ENCODE measurements at regions not wholly inside any gene's neighbourhood (a gene's known extent, or its start where the extent isn't known, plus 50 kb on each side); places are given as distances from the start of the nearest gene placed in this dataset.

DNA sequence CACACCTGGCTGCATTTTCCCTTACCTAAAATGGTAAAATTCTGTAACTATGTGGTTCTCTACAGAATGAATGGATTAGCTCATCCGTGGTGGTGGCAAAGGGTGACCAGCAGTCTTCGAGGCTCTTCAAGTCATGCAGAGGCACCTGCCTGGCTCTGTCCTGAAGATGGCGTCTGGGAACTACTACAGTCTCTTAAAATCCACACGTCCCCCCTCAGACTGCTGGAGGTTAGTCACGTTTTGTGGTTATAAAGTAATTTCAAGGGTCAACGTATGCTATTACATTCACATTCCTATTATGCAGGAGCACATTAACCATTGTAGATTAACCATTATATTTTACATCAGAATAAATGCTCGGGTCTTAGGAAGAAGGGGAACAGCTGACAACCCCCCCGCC lies 616.7 kb downstream of the GALR1 start:
- DNase-seq, result no peak

DNA sequence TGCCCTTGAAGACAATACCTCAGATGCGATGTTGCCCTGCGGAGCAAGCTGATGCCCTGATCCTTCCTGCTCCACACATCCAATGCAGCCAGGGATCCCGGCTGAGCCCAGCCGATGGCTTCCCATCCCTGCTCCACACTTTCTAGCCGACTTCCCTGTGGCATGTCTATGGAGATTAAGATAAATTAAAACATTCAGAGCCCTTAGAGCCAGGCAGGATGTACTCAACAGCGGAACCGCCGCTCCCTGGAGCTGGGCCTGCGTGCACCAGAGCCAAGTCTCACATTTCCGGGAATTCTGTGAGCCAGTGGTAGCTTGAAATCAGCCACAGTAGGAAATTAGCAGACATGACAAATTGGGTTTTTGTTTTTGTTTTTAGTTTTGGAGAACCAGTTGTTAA lies 620.6 kb downstream of the GALR1 start:
- no peak for DNase-seq

DNA sequence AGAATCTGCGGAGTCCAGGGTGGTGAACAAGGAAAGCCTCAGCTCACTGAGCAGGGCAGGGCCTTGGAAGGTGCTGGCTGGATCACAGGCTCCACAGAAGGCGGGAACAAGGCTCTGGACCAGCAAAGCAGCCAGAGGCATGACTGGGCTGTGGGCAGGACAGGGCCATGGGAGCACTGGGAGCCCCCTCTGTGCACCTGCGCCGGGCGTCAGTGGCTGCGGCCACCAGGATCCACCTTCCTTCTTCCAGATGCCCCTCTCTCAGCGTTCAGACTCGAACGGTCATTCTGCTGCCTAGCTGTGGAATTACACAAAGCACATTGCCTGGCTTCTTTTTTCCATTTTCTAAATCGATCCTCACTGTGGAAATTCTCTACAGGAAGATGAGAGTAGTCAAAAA lies 621.2 kb downstream of the GALR1 start:
- DNase-seq, result no peak

DNA sequence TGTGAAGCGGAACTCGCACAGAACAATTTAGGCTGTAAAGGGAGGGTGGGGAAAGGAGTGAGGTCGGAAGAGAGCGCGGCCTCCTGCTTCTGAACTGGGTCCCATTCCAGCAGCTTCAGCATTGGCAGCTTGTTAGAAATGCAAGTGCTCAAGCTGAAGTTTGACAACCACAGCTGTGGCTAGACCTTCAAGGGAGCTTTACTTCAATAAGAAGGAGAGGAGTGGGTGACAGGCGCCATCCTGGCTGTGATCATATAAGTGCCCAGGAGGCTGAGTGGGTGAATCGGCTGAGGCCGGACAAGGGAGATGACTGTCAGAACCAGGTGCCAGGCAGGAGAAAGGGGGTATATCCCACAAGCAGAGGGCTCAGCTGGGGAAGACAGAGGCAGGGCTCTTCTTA lies 622.5 kb downstream of the GALR1 start:
- no peak for DNase-seq

DNA sequence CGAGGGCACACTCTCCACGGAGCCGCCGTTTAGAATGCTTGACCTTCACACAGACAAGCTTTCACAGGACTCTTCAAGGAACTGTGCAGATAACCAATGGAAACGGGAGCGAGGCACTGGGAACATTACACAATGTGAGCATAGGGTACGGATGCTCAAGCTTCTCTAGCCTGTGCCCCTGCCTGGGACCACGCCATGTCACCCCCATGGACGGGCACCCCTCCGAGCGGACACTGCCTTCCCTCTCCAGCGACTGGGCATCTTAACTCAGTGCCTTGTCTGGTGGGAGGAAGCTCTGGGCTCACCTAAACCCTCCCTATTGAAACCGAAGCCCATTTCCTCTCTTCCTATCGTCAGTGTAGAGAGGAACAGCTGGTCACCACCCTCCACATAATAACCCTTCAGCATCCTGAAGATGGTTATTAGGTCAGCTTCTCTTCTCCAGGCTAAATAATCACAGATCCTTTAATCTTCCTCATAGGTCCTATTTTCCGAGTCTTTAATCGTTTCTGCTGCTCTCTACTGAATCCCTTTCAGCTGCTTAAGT lies 626.7 kb downstream of the GALR1 start:
- DNase-seq, result no peak

DNA sequence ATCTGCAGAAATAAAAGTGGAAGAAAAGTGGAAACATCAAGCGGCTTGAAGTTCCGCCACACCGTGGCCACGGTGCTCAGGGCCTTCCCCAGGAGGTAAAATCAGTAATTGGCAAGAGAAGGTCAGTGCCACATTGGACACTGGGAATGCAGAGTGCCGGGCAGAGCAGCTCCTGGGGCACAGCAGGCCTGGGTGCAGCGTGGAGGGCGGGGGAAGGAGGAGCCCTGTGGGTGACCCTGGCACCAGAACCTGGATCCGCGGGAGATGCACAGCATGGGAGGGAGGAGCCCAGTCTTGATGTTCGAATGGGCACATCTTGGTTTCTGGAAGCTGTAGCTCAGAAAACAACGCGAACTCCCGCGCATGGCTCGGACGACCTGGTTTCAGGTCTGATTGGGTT lies 630.2 kb downstream of the GALR1 start:
- DNase-seq, result no peak

DNA sequence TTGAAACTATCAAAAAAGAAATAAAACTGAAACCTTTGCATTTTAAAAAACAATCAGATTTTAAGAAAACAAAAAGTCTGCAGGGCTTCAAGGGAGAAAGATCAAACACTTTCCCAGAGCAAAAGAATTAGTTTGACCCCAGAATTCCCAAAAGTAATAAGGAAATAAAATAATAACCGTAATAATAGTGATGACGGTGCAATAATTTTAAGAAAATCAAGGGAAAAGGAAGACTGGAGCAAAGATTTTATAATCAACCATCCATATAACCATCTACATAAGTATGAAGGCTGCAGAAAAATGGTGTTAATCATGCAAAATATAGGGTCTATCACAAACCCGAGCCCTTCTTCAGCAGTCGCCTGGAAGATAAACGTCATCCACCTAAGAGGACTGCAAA lies 634.8 kb downstream of the GALR1 start:
- no peak for DNase-seq

DNA sequence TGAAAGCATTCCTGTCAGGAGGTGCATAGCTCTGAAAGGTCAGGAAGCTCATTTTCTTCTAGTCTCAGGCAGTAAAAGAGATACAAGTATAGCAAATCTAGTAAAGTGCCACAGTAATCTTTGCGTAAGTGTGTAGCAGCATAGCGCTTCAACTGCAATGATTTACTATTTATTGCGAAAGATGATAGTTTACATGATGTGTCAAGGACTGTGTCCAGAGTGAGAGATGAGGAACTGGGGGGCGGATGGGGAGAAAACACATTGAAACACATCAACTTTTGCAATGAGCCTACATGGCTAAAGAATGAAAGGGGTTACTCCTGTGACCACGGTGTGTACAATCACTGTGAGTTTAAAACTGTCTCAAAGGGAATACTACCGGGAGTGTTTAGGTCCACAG lies 644.4 kb downstream of the GALR1 start:
- no peak for DNase-seq

DNA sequence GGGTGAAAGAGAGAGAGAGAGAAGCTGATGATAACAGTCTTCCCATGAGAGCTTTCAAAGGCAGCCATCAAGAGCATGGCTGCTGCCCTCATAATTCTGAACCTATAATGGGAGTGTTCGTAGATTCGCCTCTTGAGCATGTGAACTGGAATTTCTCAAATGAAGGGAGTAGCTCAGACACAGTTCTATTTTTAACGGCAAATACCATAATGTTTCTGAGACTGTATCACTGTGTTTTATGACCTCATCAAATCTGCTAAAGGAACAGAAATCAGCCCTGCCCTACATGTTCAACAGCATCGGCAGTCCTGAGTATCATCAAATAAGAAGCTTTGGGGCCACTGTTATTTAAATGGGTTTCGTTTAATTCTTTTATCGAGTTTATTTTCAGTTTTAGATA lies 645.6 kb downstream of the GALR1 start:
- DNase-seq, result no peak

DNA sequence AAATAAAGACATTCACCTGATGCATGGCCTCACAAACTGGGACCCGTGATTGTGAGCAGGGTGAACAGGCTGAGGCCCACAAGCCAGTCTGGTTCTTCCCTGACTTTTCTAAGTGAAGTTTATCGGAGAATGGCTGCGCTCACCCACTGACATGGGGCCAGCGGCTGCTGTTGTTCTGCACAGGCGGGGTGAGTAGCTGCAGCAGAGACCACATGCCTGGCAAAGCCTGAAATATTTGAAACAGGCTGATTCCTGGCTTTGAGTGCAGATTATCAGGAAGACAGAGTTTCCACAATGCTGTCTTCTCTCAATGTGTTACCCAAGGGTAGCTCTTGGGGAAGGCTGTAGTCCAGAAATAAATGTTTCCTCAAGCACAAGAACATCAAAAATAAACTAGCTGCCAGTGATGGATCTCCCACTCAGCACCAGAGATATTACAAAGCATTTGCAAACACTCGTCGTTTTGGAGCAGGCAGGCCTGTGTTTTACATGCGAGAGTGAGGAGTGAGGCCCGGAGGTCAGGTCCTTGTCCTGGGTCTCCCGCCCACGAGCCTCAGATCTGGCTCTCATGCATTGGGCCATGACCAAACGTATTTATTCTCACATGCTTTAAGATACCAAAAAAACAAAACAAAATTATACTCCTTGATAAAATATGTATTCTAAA lies 647.1 kb downstream of the GALR1 start:
- DNase-seq, result no peak

DNA sequence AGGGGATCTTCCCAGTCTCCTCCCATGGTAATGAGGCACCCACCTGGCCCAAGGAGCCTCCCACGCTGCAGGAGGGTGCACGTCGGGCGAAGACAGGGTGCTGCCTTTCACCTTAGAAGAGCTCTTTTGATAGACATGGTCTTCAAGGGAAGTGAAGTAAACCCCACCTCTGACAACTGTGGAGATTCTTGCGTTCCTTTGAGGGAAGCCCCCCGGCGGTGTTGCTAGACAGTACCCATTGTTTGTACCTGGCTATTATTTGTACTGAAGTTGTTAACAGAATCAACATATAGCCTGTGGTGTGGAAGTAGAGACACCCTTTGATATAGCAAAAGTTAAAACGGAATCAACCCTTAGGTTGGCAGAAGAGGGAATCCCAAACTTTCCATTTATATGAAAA lies 648.0 kb downstream of the GALR1 start:
- no peak for DNase-seq

DNA sequence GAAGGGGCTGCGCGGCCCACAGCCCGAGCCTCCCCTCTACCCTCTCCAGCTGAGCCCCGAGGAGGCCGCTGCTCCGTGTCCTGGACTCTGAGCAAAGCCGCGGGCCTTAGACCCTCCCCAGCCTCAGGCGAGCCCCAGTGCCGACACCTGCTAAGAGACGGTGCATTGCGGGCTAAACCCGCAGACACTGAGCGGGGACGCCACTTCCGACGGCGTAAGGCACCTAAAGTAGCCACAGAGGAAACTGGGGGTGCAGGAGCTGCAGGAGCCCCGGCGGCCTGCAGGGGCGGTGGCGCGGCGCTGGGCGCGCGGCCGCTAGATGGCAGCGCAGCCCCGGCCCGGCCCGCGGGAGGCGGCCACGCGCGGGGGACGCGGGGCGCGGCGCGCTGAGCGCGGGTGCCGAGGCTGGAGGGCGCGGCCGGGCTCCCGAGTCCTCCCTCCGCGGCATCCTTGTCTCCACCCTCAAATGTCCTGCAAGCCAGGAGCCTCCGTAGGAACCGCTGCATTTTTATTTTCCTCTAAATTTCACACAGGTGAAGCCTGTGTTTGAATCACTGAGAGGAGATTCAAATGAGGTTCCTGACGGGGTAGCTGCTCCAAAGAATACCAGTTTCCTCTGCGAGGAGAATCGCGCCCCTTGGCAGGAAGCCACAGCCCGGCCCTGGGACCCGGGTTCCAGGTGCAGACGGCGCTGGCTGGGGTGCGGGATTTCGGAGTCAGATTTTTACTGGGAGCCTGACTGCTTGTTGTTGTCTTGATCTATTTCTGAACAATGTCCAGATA lies 650.5 kb downstream of the GALR1 start:
- no peak for DNase-seq

DNA sequence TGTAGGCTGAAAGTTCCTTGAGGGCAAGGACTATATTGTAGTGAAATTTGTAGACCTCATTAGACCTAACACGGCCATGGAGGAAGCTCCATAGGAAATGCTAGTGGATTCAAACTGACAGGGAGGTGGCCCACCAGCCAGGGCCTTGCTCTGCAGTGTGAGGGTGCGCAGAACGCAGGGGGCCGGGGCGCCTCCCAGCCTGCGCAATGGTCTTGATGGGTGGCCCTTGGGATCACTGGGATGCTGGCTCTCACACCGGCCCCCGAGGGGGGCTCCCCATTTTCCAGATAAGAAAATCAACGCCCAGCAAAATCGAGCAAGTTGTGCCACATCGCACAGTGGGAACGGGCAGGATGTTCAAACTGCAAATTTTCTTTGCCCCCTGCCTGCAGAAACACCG lies 655.4 kb downstream of the GALR1 start:
- DNase-seq, result no peak

DNA sequence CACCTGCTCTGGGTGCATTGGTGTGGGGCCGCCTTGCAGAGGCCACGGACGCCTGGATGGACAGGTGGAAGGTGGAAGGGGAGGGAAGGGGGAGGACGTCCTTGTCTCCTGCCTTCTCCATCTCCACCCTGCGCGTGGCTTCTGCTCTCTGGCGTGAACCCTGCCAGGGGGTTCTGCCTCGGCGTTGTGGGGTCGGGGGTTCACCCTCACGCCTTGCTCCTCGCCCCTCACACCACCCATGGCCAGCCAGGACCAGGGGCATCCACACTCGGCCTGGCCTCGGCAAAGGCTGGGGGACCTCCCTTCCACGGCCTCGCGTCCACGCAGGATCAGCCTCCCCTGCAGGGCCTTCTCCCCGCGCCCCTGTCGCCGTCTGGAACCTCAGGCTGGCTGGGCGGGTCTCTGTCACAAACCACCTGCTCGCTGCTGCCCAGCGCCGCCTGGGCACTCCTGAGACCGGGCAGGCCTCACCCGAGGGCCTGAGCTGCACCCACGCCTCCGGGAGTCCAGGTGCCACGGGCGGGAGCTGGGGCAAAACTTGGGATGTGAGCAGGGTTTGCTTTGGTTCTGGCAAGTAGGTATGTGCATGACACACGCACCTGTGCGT lies 655.9 kb downstream of the GALR1 start:
- DNase-seq, result no peak

DNA sequence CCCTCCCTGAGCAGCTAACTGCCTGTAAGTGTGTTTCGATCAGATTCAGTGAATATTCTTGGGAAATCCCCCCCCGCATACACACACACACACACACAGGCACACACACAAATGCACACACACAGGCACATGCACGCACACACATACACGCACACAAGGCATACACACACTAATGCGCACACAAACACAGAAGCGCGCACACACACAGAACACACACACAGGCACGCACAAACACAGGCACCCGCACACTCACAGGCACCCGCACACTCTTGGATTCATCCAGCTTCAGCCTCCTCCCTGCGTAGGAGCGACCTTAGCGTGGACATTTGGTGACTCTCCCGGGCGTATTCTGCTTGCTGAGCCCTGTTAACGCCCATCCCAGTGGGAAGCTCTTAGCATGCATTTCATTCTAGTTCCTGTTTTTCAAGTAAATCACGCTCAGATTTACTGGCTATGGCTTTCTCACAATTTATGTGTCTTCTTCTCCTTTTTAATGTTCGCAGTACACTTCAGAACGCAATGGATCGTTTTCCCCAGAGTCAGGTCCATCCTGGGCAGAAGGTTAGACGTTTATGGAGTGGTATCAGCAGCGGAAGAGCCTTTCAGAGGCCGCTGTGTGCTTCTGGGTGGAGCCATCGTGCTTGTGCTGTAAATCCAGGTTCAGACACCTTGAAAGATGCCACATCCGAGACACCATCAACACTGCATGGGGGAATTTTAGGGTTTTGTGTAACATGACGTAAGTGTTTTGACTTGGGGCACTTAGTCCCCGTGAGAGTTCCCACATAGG lies 656.6 kb downstream of the GALR1 start:
- no peak for DNase-seq

DNA sequence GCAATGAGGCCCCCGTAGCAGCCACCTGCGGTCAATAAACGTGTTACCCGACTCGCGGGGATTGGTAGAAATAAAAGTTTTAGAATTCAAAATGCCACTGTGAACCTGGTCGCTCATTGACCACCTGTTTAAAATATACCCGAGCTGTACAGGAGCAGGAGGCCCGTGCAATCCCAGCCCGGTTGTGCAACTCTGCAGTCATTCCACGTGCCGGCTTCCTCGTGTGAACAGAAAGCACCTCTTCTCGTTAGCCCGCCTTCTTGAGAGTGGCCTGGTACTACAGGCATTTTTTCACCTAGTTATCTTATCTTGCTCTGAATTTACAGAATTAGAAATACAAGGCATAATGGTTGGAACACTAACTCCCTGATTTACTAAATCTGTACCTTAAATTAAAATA lies 660.7 kb downstream of the GALR1 start:
- no peak for DNase-seq

DNA sequence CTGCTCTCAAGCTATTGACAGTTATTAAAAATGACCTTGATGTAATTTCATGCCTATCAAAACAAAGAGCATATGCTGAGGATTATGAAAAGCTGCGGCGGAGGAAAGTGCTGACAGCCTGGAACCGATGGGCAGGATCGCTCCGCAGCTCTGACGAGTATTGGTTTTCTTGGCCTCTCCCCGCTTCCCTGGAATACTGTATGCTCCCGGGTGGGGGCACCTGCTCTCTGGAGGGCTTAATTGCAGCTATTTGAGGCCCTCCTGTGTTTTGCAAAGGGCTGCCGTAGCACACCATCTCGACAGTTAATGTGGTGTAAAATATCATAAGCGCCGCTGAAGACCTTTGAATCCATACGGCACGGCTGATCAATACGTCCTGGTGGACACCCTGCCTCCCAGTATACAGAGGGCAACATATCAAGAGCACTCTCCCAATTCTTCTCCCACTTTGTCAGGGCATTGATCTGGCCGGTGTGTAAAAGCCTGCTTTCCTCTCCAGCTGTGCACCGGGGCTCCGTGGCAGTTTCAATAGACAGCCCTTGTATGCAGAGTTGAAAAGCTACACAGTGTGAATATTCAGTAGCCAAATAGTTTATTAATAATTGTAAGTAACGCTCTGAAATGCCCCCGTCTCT lies 662.4 kb downstream of the GALR1 start:
- no peak for DNase-seq

DNA sequence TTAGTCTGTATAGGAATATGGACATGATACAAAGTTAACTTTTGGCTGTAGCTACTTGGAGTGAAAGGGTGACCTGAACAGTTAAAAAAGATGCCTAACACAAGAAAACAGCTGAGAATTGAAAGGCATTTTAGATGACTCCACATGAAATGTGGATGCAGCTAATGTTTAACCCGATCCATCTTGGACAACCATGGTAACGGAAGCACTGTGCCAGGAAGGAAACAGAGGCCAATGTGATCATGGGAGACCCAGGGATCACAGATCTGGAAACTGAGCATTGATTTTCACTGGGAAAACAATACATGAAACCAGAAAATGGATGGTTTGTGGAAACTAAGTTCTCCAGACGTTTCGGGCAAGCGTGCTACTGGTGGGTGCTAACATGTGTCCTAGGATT lies 669.1 kb downstream of the GALR1 start:
- no peak for DNase-seq

DNA sequence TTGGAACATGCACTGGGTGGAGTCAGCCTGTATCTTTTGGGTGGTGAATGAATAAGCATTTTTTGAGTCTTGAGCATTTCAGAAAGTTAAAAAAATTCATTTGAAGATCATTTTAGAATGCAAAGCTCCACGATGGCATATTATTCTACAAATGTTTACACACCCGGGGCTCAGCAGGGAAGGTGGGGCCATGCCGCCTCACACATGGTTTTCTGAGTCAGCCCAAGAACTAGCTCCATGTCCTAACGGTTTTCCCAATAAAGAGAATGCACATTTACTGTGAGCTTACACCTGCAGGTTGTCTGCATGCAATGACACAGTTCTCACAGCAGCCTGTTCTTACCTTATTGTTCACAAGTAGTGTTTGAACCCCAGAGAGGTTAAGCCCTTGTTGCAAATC lies 670.3 kb downstream of the GALR1 start:
- no peak for DNase-seq

DNA sequence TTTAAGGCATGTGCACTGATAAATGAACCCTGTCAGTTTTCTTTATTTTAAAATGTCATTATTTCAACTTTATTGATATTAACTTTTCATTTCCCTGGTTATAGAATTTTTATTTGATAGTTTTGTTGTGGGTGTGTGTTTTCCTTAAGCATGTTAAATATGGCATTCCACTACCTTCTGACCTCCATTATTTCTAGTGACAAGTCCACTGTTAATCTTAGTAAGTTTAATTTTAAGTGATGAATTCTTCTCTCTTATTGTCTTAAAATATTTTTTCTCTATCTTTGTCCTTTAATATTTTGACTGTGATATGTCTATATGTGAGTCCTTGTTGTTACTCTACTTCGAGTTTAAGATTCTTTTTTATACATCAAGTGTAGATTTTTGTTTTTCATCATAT lies 685.7 kb downstream of the GALR1 start:
- no peak for DNase-seq

DNA sequence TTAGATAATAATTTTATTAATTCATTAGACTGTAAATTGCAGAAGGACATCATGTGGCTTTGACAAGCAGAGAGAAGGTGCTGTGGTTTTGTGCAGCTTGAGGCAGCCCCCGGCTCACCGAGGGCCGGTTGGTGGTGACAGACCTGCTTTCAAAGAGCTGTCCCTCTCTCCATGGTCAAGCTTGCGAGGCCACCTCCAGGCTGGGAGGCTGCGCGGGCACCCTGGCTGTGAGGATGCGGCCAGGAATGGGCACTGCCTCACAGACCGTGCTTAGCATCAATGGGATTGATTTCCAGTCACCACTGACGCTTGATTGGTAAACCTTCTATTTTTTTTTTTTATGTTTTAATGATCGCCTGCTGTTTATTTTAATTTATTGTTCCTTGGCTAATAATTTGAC lies 690.9 kb downstream of the GALR1 start:
- no peak for DNase-seq

DNA sequence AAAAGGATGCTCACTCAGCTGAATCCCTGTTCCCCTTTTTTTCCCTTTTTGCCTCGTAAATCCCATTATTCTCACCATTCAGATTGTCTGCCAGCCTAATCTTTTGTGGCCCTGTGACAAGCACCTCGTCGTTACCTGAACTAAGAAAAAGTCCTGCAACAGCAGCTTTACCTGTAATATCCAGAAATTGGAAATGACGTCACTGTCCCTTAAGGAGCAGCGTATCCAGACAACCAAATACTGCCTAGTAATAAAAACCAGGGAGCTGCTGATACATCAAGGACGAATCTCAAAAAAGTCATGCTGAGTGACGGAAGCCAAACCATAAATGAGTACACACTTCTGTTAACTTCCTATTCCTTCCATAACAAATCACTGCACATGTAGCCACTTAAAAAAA lies 694.9 kb downstream of the GALR1 start:
- DNase-seq, result no peak

DNA sequence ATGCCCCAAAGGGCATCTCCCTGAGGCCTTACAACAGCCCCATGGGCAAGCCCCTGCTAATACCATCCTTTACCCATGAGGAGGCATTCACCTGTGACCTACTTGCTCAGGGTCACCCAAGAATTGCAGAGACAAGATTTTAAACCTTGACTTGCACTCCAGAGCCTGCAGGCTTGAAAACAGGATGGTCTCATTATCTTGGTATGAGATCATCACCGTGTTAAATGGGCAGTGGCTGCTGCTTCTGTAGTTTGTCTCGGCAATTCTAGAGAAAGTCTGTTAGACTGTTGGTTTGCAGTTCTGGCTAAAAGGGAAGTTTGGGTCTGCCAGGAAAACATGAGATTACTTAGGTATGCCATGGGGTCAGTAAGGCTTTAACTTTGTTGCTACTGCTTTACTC lies 698.9 kb downstream of the GALR1 start:
- no peak for DNase-seq

Data from T1000 (cell line).